ENCODE measurements at regions not wholly inside any gene's neighbourhood (a gene's known extent, or its start where the extent isn't known, plus 50 kb on each side); places are given as distances from the start of the nearest gene placed in this dataset.
"Not testable (repeated sequence)": the region's sequence is repeated elsewhere in the genome, so short reads cannot be mapped to it uniquely, and the experiment has no call there.

DNA sequence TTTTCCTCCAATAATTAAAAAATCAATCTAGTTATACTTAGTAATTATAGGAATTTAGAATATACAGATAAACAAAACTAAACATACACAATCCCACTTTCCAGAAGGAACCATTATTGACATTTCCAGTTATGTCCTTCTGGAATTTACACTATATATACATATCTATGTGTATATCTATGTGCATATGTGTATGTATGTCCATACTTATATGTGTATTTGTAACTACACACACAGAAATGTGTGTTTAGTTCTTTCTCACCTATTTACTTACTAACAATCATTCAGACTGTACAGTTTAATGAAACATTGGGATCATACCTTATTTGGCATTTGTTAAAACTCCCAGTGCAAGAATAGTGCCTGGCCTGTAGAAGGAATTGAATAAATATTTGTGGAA, 126.4 kb downstream of the FHIP1A start:
- Histone ChIP-seq H3K27me3 (ENCODE audit: control insufficient read depth in 2 of 2, insufficient read depth in 2 of 2, low read length in 2 of 2) (no peaks in the 10 kb centered on the region), H3K36me3 (ENCODE audit: control insufficient read depth in 2 of 2, insufficient read depth in 2 of 2, low read length in 2 of 2) (peaks cover 0 to 2% of the 10 kb centered on the region in 2 donors), H3K9ac (ENCODE audit: low read depth in 1 of 2, low read length in 2 of 2) (no peak overlapping the region), H3K27ac (ENCODE audit: low read depth in 2 of 2, low read length in 2 of 2) (no peak overlapping the region), H3K4me1 (ENCODE audit: control insufficient read depth in 2 of 2, insufficient read depth in 2 of 2, low read length in 2 of 2) (no peaks in the 10 kb centered on the region), H3K4me3 (ENCODE audit: low read length in 2 of 2) (no peak overlapping the region), H3K9me3 (ENCODE audit: control insufficient read depth in 2 of 2, low read length in 2 of 2) (no peaks in the 10 kb centered on the region)

- no peaks in the 10 kb centered on the region for H3K9me3 ChIP-seq (ENCODE audit: control insufficient read depth in 2 of 2, low read length in 2 of 2)
- no peak overlapping the region for H3K27ac ChIP-seq (ENCODE audit: low read depth in 2 of 2, low read length in 2 of 2)
- H3K36me3 ChIP-seq (ENCODE audit: control insufficient read depth in 2 of 2, insufficient read depth in 2 of 2, low read length in 2 of 2) = peaks cover 0 to 2% of the 10 kb centered on the region in 2 donors
- H3K4me1 ChIP-seq (ENCODE audit: control insufficient read depth in 2 of 2, insufficient read depth in 2 of 2, low read length in 2 of 2) = peaks cover 5 to 9% of the 10 kb centered on the region in 2 donors
- H3K4me3 ChIP-seq (ENCODE audit: low read length in 2 of 2) = no peak overlapping the region
- no peaks in the 10 kb centered on the region for H3K27me3 ChIP-seq (ENCODE audit: control insufficient read depth in 2 of 2, insufficient read depth in 2 of 2, low read length in 2 of 2)
- no peak overlapping the region for H3K9ac ChIP-seq (ENCODE audit: low read depth in 1 of 2, low read length in 2 of 2)
Observed at GRCh38 chr4:151537687-151538086, 128.7 kb downstream of the FHIP1A start.

DNA sequence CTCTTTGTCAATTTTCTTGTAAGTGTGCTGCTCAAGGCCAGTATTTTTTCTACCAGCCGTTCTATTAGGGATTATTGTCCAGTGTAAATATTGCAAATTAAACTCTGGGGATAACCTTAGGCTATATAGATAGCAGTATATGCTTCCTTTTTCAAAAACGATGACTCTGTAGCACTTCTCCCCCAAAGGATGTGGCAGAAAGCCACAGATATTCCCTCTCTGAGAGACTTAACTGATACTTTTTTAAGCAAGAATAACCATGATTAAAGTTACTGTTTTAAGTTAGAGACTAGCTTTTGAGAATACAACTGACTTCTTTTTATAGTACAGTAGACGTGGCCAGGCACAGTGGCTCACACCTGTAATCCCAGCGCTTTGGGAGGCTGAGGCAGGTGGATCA, 130.0 kb downstream of the FHIP1A start:
- Histone ChIP-seq H3K4me1 (ENCODE audit: control insufficient read depth in 2 of 2, insufficient read depth in 2 of 2, low read length in 2 of 2) (peaks cover 5 to 9% of the 10 kb centered on the region in 2 donors), H3K36me3 (ENCODE audit: control insufficient read depth in 2 of 2, insufficient read depth in 2 of 2, low read length in 2 of 2) (peaks cover 0 to 2% of the 10 kb centered on the region in 2 donors), H3K27ac (ENCODE audit: low read depth in 2 of 2, low read length in 2 of 2) (no peak overlapping the region), H3K4me3 (ENCODE audit: low read length in 2 of 2) (no peak overlapping the region), H3K27me3 (ENCODE audit: control insufficient read depth in 2 of 2, insufficient read depth in 2 of 2, low read length in 2 of 2) (no peaks in the 10 kb centered on the region), H3K9ac (ENCODE audit: low read depth in 1 of 2, low read length in 2 of 2) (no peak overlapping the region), H3K9me3 (ENCODE audit: control insufficient read depth in 2 of 2, low read length in 2 of 2) (no peaks in the 10 kb centered on the region)

GRCh38 chr4:151540728-151541388, 131.9 kb downstream of the FHIP1A start:
- H3K27ac ChIP-seq (ENCODE audit: low read depth in 2 of 2, low read length in 2 of 2) = peak overlapping the region in 1 of 2 donors; percentile 51
- peaks cover 0 to 2% of the 10 kb centered on the region in 2 donors for H3K27me3 ChIP-seq (ENCODE audit: control insufficient read depth in 2 of 2, insufficient read depth in 2 of 2, low read length in 2 of 2)
- no peak overlapping the region for H3K9ac ChIP-seq (ENCODE audit: low read depth in 1 of 2, low read length in 2 of 2)
- peaks cover 5 to 9% of the 10 kb centered on the region in 2 donors for H3K4me1 ChIP-seq (ENCODE audit: control insufficient read depth in 2 of 2, insufficient read depth in 2 of 2, low read length in 2 of 2)
- no peaks in the 10 kb centered on the region for H3K9me3 ChIP-seq (ENCODE audit: control insufficient read depth in 2 of 2, low read length in 2 of 2)
- no peak overlapping the region for H3K4me3 ChIP-seq (ENCODE audit: low read length in 2 of 2)
- peaks cover 0 to 2% of the 10 kb centered on the region in 2 donors for H3K36me3 ChIP-seq (ENCODE audit: control insufficient read depth in 2 of 2, insufficient read depth in 2 of 2, low read length in 2 of 2)

GRCh38 chr4:151541389-151542071, 132.6 kb downstream of the FHIP1A start:
- H3K9ac ChIP-seq (ENCODE audit: low read depth in 1 of 2, low read length in 2 of 2) = no peak overlapping the region
- H3K36me3 ChIP-seq (ENCODE audit: control insufficient read depth in 2 of 2, insufficient read depth in 2 of 2, low read length in 2 of 2) = peaks cover 0 to 2% of the 10 kb centered on the region in 2 donors
- peak overlapping the region in 1 of 2 donors; percentile 51 for H3K27ac ChIP-seq (ENCODE audit: low read depth in 2 of 2, low read length in 2 of 2)
- no peak overlapping the region for H3K4me3 ChIP-seq (ENCODE audit: low read length in 2 of 2)
- no peaks in the 10 kb centered on the region for H3K9me3 ChIP-seq (ENCODE audit: control insufficient read depth in 2 of 2, low read length in 2 of 2)
- peaks cover 5 to 9% of the 10 kb centered on the region in 2 donors for H3K4me1 ChIP-seq (ENCODE audit: control insufficient read depth in 2 of 2, insufficient read depth in 2 of 2, low read length in 2 of 2)
- peaks cover 0 to 2% of the 10 kb centered on the region in 2 donors for H3K27me3 ChIP-seq (ENCODE audit: control insufficient read depth in 2 of 2, insufficient read depth in 2 of 2, low read length in 2 of 2)

DNA sequence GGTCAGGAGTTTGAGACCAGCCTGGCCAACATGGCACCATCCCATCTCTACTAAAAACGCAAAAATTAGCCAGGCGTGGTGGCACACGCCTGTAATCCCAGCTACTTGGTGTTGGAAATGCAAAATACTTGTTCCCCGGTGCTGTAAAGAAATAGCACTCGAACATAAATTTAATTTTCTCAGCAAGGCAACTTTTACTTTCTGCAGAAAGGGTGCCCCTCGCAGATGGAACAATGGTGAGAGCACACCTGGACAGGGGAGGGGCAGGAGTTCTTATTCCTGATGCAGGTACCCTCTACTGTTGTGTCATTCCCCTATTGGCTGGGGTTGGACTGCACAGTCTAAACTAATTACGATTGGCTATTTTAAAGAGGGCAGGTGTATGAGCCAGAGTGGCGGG, 139.7 kb downstream of the FHIP1A start:
- H3K4me1 ChIP-seq (ENCODE audit: control insufficient read depth in 2 of 2, insufficient read depth in 2 of 2, low read length in 2 of 2) = peaks cover 0 to 7% of the 10 kb centered on the region in 2 donors
- H3K9me3 ChIP-seq (ENCODE audit: control insufficient read depth in 2 of 2, low read length in 2 of 2) = peaks cover 12% of the 10 kb centered on the region in 2 donors
- no peak overlapping the region for H3K9ac ChIP-seq (ENCODE audit: low read depth in 1 of 2, low read length in 2 of 2)
- peaks cover 0 to 2% of the 10 kb centered on the region in 2 donors for H3K27me3 ChIP-seq (ENCODE audit: control insufficient read depth in 2 of 2, insufficient read depth in 2 of 2, low read length in 2 of 2)
- H3K27ac ChIP-seq (ENCODE audit: low read depth in 2 of 2, low read length in 2 of 2) = no peak overlapping the region
- H3K36me3 ChIP-seq (ENCODE audit: control insufficient read depth in 2 of 2, insufficient read depth in 2 of 2, low read length in 2 of 2) = no peaks in the 10 kb centered on the region
- H3K4me3 ChIP-seq (ENCODE audit: low read length in 2 of 2) = no peak overlapping the region

GRCh38 chr4:151549378-151549777, 140.4 kb downstream of the FHIP1A start:
- H3K36me3 ChIP-seq (ENCODE audit: control insufficient read depth in 2 of 2, insufficient read depth in 2 of 2, low read length in 2 of 2) = not testable (repeated sequence)

DNA sequence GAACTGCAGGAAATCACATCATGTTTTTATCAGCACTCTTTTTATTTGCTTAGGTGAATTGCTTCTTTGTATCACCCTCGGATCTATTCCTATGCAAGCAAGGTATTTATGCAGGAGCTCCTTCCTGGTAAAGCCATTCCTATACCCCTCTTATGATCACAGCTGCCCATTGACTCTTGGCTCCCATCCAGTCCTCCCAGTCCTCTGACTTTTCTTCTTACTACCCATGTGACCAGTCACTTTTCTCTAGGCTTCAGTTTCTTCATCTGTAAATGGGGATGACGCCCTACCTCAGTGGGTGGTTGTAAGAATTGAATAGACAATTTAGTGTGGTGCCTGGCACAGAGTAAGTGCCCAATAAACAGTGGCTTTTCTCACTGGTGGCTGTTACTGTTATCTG, 144.9 kb downstream of the FHIP1A start:
- H3K36me3 ChIP-seq (ENCODE audit: control insufficient read depth in 2 of 2, insufficient read depth in 2 of 2, low read length in 2 of 2) = no peaks in the 10 kb centered on the region
- H3K27ac ChIP-seq (ENCODE audit: low read depth in 2 of 2, low read length in 2 of 2) = peak overlapping the region; percentile 57 to 73
- H3K9me3 ChIP-seq (ENCODE audit: control insufficient read depth in 2 of 2, low read length in 2 of 2) = peaks cover 1% of the 10 kb centered on the region in 2 donors
- no peak overlapping the region for H3K9ac ChIP-seq (ENCODE audit: low read depth in 1 of 2, low read length in 2 of 2)
- no peaks in the 10 kb centered on the region for H3K27me3 ChIP-seq (ENCODE audit: control insufficient read depth in 2 of 2, insufficient read depth in 2 of 2, low read length in 2 of 2)
- H3K4me3 ChIP-seq (ENCODE audit: low read length in 2 of 2) = no peak overlapping the region
- peaks cover 0 to 15% of the 10 kb centered on the region in 2 donors for H3K4me1 ChIP-seq (ENCODE audit: control insufficient read depth in 2 of 2, insufficient read depth in 2 of 2, low read length in 2 of 2)

More at GRCh38 chr4:151549378-151549777, 140.4 kb downstream of the FHIP1A start:
- Histone ChIP-seq H3K9me3 (ENCODE audit: control insufficient read depth in 2 of 2, low read length in 2 of 2) (peaks cover 12% of the 10 kb centered on the region in 2 donors), H3K4me1 (ENCODE audit: control insufficient read depth in 2 of 2, insufficient read depth in 2 of 2, low read length in 2 of 2) (peaks cover 0 to 12% of the 10 kb centered on the region in 2 donors)
- not testable (repeated sequence) for H3K4me3 ChIP-seq (ENCODE audit: low read length in 2 of 2); H3K27ac ChIP-seq (ENCODE audit: low read depth in 2 of 2, low read length in 2 of 2); H3K27me3 ChIP-seq (ENCODE audit: control insufficient read depth in 2 of 2, insufficient read depth in 2 of 2, low read length in 2 of 2); H3K9ac ChIP-seq (ENCODE audit: low read depth in 1 of 2, low read length in 2 of 2)

DNA sequence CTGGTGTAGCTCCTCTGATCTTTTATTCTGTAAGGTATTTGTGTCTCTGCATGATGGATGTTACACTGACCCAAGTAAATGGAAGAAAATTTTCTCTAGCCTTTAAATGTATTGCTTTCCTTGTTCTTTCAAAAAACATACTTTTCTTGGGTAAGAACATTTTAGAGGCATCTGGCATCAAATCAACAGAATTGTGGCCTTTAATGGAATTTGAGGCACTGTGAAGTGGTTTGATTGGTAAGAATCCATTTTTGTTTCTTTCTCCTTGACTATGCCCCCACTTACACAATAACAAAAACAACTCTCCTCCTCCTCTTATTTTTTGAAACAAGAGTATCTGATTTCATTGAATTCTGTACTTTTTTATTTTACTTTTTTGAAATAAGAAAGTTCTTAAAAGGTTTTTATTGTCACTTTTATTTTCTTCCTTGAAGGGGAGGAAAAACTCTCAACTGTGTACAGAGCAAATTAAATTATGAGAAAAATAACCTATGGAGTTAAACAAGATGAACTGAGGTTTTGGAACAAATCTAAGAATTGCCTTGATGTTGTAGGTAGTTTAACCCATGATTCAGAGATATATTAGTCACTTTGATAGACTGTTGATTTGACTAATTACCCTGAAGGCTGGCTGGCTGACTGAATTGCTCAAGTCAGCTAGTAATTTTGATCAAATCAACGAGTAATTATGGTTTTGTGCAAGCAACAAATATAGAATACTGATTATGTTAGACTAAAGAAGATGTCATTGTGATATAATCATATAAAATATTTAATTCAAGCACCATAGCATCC, 146.4 kb downstream of the FHIP1A start:
- no peak overlapping the region for H3K27ac ChIP-seq (ENCODE audit: low read depth in 2 of 2, low read length in 2 of 2)

More for the DNA sequence above, 146.4 kb downstream of the FHIP1A start:
- peaks cover 0 to 15% of the 10 kb centered on the region in 2 donors for H3K4me1 ChIP-seq (ENCODE audit: control insufficient read depth in 2 of 2, insufficient read depth in 2 of 2, low read length in 2 of 2)
- H3K36me3 ChIP-seq (ENCODE audit: control insufficient read depth in 2 of 2, insufficient read depth in 2 of 2, low read length in 2 of 2) = no peaks in the 10 kb centered on the region
- H3K9me3 ChIP-seq (ENCODE audit: control insufficient read depth in 2 of 2, low read length in 2 of 2) = no peaks in the 10 kb centered on the region
- no peaks in the 10 kb centered on the region for H3K27me3 ChIP-seq (ENCODE audit: control insufficient read depth in 2 of 2, insufficient read depth in 2 of 2, low read length in 2 of 2)
- no peak overlapping the region for H3K9ac ChIP-seq (ENCODE audit: low read depth in 1 of 2, low read length in 2 of 2)
- no peak overlapping the region for H3K4me3 ChIP-seq (ENCODE audit: low read length in 2 of 2)
